H9 (cell line): ENCODE measurements at regions not wholly inside any gene's neighbourhood (a gene's known extent, or its start where the extent isn't known, plus 50 kb on each side); places are given as distances from the start of the nearest gene placed in this dataset.

Experiments used
- DNase-seq: peaks from one replicate; pipeline ENCODE4 v3.0.0-alpha.2; 2017
- H2AFZ ChIP-seq: one replicate; pipeline ENCODE4 v1.6.1; 2013; ENCODE audit warnings: mild to moderate bottlenecking, low read length, control low read depth, moderate library complexity
- H2AK5ac ChIP-seq: 2 replicates; pipeline ENCODE4 v1.6.1; 2013; ENCODE audit warnings: low read length, control low read depth, mixed read lengths; ENCODE audit not compliant: insufficient read length
- H2BK120ac ChIP-seq: one replicate; pipeline ENCODE4 v1.6.1; 2013; ENCODE audit warnings: low read depth, mild to moderate bottlenecking, low read length, control low read depth, inconsistent platforms; ENCODE audit not compliant: poor library complexity, severe bottlenecking
- H2BK12ac ChIP-seq: 2 replicates; pipeline ENCODE4 v1.6.1; 2013; ENCODE audit warnings: low read length, control low read depth, mixed read lengths, low read depth; ENCODE audit not compliant: insufficient read length
- H2BK15ac ChIP-seq: 2 replicates; pipeline ENCODE4 v1.6.1; 2013; ENCODE audit warnings: low read depth, low read length, control low read depth
- H2BK20ac ChIP-seq: one replicate; pipeline ENCODE4 v1.6.1; 2013; ENCODE audit warnings: low read depth, mild to moderate bottlenecking, low read length, control low read depth, inconsistent platforms; ENCODE audit not compliant: poor library complexity, severe bottlenecking
- H2BK5ac ChIP-seq: 2 replicates; pipeline ENCODE4 v1.6.1; 2013; ENCODE audit warnings: low read length, control low read depth, mixed read lengths; ENCODE audit not compliant: insufficient read length
- H3K14ac ChIP-seq: 2 replicates; pipeline ENCODE4 v1.6.1; 2013; ENCODE audit warnings: low read length, control low read depth; ENCODE audit not compliant: insufficient read depth
- H3K18ac ChIP-seq: 2 replicates; pipeline ENCODE4 v1.6.1; 2013; ENCODE audit warnings: low read depth, mild to moderate bottlenecking, mixed read lengths, low read length, control low read depth; ENCODE audit not compliant: insufficient read length
- H3K23ac ChIP-seq: 2 replicates; pipeline ENCODE4 v1.6.1; 2013; ENCODE audit warnings: low read length, control low read depth, mixed read lengths, low read depth; ENCODE audit not compliant: insufficient read length
- H3K23me2 ChIP-seq: 2 replicates; pipeline ENCODE4 v1.6.1; 2013; ENCODE audit warnings: low read depth, mild to moderate bottlenecking, mixed read lengths, low read length, control low read depth; ENCODE audit not compliant: insufficient read length, poor library complexity, severe bottlenecking
- H3K27ac ChIP-seq: 2 replicates; pipeline ENCODE4 v1.5.1; 2013; ENCODE audit warnings: low read length, control low read depth, mixed read lengths, low read depth; ENCODE audit not compliant: insufficient read length
- H3K27me3 ChIP-seq: 2 replicates; pipeline ENCODE4 v1.6.1; 2013; ENCODE audit warnings: low read length, control low read depth, inconsistent platforms; ENCODE audit not compliant: insufficient read depth
- H3K4ac ChIP-seq: 2 replicates; pipeline ENCODE4 v1.6.1; 2013; ENCODE audit warnings: low read depth, mild to moderate bottlenecking, control low read depth, inconsistent platforms, low read length, moderate library complexity
- H3K4me1 ChIP-seq: 2 replicates; pipeline ENCODE4 v1.6.1; 2013; ENCODE audit warnings: low read length, control low read depth, inconsistent platforms; ENCODE audit not compliant: insufficient read depth
- H3K4me2 ChIP-seq: 2 replicates; pipeline ENCODE4 v1.6.1; 2013; ENCODE audit warnings: low read length, control low read depth, mixed read lengths; ENCODE audit not compliant: insufficient read length, insufficient read depth
- H3K56ac ChIP-seq: 2 replicates; pipeline ENCODE4 v1.6.1; 2013; ENCODE audit warnings: low read depth, mild to moderate bottlenecking, mixed read lengths, low read length, control low read depth; ENCODE audit not compliant: insufficient read length
- H3K79me1 ChIP-seq: 2 replicates; pipeline ENCODE4 v1.6.1; 2013; ENCODE audit warnings: low read depth, mild to moderate bottlenecking, moderate library complexity, low read length, control low read depth, inconsistent platforms; ENCODE audit not compliant: insufficient read depth, poor library complexity, severe bottlenecking
- H3K79me2 ChIP-seq: 2 replicates; pipeline ENCODE4 v1.6.1; 2013; ENCODE audit warnings: low read length, control low read depth, inconsistent platforms; ENCODE audit not compliant: insufficient read depth
- H3K9ac ChIP-seq: 2 replicates; pipeline ENCODE4 v1.6.1; 2013; ENCODE audit warnings: low read length, control low read depth, mixed read lengths; ENCODE audit not compliant: insufficient read length; ENCODE audit errors: extremely low read depth
- H3K9me3 ChIP-seq: one replicate; pipeline ENCODE4 v1.6.1; 2013; ENCODE audit warnings: low read depth, low read length, inconsistent platforms; ENCODE audit not compliant: control insufficient read depth
- H3T11ph ChIP-seq: one replicate; pipeline ENCODE4 v1.6.1; 2013; ENCODE audit warnings: mild to moderate bottlenecking, low read length, control low read depth, inconsistent platforms
- H4K20me1 ChIP-seq: one replicate; pipeline ENCODE4 v1.6.1; 2013; ENCODE audit not compliant: control insufficient read depth, insufficient read length, insufficient read depth
- H4K5ac ChIP-seq: 2 replicates; pipeline ENCODE4 v1.6.1; 2013; ENCODE audit warnings: low read depth, mild to moderate bottlenecking, mixed read lengths, low read length, control low read depth; ENCODE audit not compliant: insufficient read length
- H4K8ac ChIP-seq: replicated peaks from 2 replicates; pipeline ENCODE4 v1.6.1; 2013; ENCODE audit warnings: low read length, control low read depth, mixed read lengths, low read depth; ENCODE audit not compliant: insufficient read length
- H4K91ac ChIP-seq: 2 replicates; pipeline ENCODE4 v1.6.1; 2013; ENCODE audit warnings: low read depth, mild to moderate bottlenecking, moderate library complexity, mixed read lengths, low read length, control low read depth; ENCODE audit not compliant: insufficient read length
- H3K27ac Mint-ChIP-seq, 3 experiments: 2 replicates in 2 of 3; 3 replicates in 1 of 3; pipeline ENCODE4 v1.8.0; 2020 to 2021; ENCODE audit warnings: mixed read lengths in 3 of 3, mild to moderate bottlenecking in 1 of 3, moderate library complexity in 1 of 3
- H3K27me3 Mint-ChIP-seq: 2 replicates; pipeline ENCODE4 v1.8.0; 2021; ENCODE audit warnings: low read depth, mild to moderate bottlenecking, moderate library complexity, mixed read lengths
- H3K36me3 Mint-ChIP-seq, 3 experiments: 2 replicates in 2 of 3; 3 replicates in 1 of 3; pipeline ENCODE4 v1.8.0; 2020 to 2021; ENCODE audit warnings: low read depth in 3 of 3, mixed read lengths in 3 of 3; ENCODE audit not compliant: insufficient read depth in 1 of 3
- H3K4me1 Mint-ChIP-seq, 2 experiments: 2 replicates each; pipeline ENCODE4 v1.8.0; 2020; ENCODE audit warnings: mixed read lengths in 2 of 2
- H3K4me3 Mint-ChIP-seq, 2 experiments: 2 replicates in 1 of 2; 3 replicates in 1 of 2; pipeline ENCODE4 v1.8.0; 2020 to 2021; ENCODE audit warnings: mild to moderate bottlenecking in 2 of 2, mixed read lengths in 2 of 2, moderate library complexity in 1 of 2
- H3K9me3 Mint-ChIP-seq, 2 experiments: 2 replicates in 1 of 2; 3 replicates in 1 of 2; pipeline ENCODE4 v1.8.0; 2020; ENCODE audit warnings: mild to moderate bottlenecking in 2 of 2, mixed read lengths in 2 of 2, moderate library complexity in 1 of 2
- CTCF ChIP-seq: fragments of 200-600 bp; sonication (generic); conservative IDR thresholded peaks from 3 replicates; pipeline ENCODE4 v1.8.0; 2021; ENCODE audit warnings: antibody characterized with exemption, mild to moderate bottlenecking
- WGBS: extraction: QIAGEN DNeasy Blood & Tissue Kit; methylation state at CpG from one replicate; pipeline ENCODE4 v1.1.7; 2013; ENCODE audit warnings: missing lambda C conversion rate, low lambda C conversion rate, mixed read lengths; ENCODE audit not compliant: insufficient read length; ENCODE audit errors: extremely low coverage; 5-methylcytosine and 5-hydroxymethylcytosine counted together

GRCh38 chr10:81297292-81297691, 577.7 kb upstream of the NRG3 start:
- no peak overlapping the region for H3K18ac ChIP-seq
- no peak overlapping the region for H3K56ac ChIP-seq
- no peak overlapping the region for H2BK20ac ChIP-seq
- H3K14ac ChIP-seq: no peak overlapping the region
- no peak overlapping the region for H2BK12ac ChIP-seq
- H3T11ph ChIP-seq: no peak overlapping the region
- no peak for DNase-seq
- H3K9me3 ChIP-seq: no peaks in the 10 kb centered on the region
- H3K9ac ChIP-seq: no peak overlapping the region
- no peak overlapping the region for H4K91ac ChIP-seq
- no peak overlapping the region for H2BK120ac ChIP-seq
- no peak overlapping the region for H2BK5ac ChIP-seq
- no peak overlapping the region for H2BK15ac ChIP-seq
- H4K5ac ChIP-seq: no peak overlapping the region
- H3K9me3 Mint-ChIP-seq: peaks cover 0 to 2% of the 10 kb centered on the region in 2 experiments; a peak in 1 of 5 replicates
- no peaks in the 10 kb centered on the region for H3K27me3 ChIP-seq
- H3K4me1 ChIP-seq: no peaks in the 10 kb centered on the region
- no peak overlapping the region for H4K8ac ChIP-seq
- H3K23ac ChIP-seq: no peak overlapping the region
- no CpG with 5 or more reads among the region's 4 CpGs for WGBS
- no peak overlapping the region for H3K4me3 Mint-ChIP-seq
- no peaks in the 10 kb centered on the region for H3K79me2 ChIP-seq
- H3K36me3 Mint-ChIP-seq: no peaks in the 10 kb centered on the region
- H3K27ac Mint-ChIP-seq: no peak overlapping the region; a peak in 1 of 7 replicates
- no peak overlapping the region for H3K4me2 ChIP-seq
- no peaks in the 10 kb centered on the region; the same call in 1 of the 2 replicates for H3K27me3 Mint-ChIP-seq
- TF ChIP-seq CTCF: no peak
- H3K79me1 ChIP-seq: no peaks in the 10 kb centered on the region
- H3K4ac ChIP-seq: no peak overlapping the region
- no peaks in the 10 kb centered on the region for H4K20me1 ChIP-seq
- no peak overlapping the region for H2AFZ ChIP-seq
- H3K23me2 ChIP-seq: no peaks in the 10 kb centered on the region
- H3K4me1 Mint-ChIP-seq: no peaks in the 10 kb centered on the region
- no peak overlapping the region for H3K27ac ChIP-seq
- no peak overlapping the region for H2AK5ac ChIP-seq
